Sigmoid colon (tissue), 4 donors: ENCODE measurements at regions not wholly inside any gene's neighbourhood (a gene's known extent, or its start where the extent isn't known, plus 50 kb on each side); places are given as distances from the start of the nearest gene placed in this dataset.

Experiments used
- POLR2A ChIP-seq, 2 donors: fragments of 450-650 bp; IDR thresholded peaks; one replicate each; pipeline ENCODE4 v1.6.1; 2016; ENCODE audit warnings: antibody characterized with exemption in 2 of 2, mild to moderate bottlenecking in 2 of 2, moderate library complexity in 2 of 2
- POLR2AphosphoS5 ChIP-seq, 4 donors: sonication (generic); formaldehyde crosslinking; IDR thresholded peaks; one replicate each; pipeline ENCODE4 v1.6.1; 2017; ENCODE audit warnings: antibody characterized with exemption in 4 of 4
- TF ChIP-seq, protein P1 (sequence below), 4 experiments: fragments of 450-650 bp in 3 of 4; fragments of 200-600 bp in 1 of 4; IDR thresholded peaks; one replicate each; pipeline ENCODE4 v1.5.1; 2016 to 2019; ENCODE audit warnings: antibody characterized with exemption in 4 of 4, mild to moderate bottlenecking in 3 of 4, moderate library complexity in 2 of 4

DNA sequence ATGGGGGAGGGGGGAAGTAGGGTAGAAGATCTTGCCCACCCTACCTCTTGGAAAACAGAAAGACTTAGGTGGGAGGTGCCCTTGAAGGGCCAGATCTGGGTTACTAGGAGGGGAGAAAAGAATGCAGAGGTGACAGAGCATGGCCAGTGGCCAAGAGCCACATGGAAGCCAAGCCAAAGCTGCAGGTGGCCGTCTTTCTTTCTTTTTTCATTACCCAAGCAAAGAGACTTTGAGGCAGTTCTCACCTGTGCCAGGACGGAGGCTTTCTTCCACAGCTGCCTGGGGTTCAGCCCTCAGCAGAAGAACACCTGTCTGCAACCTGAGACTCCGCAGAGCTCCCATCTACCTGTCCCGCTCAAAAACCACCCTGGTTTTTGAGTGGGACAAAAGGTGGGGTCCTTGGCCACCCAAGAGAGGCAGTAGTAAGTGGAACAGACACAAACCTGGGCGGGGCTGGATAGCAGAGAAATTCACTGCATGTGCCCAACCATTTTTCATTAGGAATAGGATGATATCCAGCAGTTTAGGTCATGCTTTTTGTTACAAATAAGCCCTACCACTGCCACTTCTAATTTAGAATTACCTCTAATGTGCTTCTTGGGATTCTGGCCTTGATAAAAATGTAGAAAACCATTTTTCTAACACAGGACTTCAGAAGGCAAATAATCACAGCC lies 116.5 kb downstream of the DYRK2 start:
- TF ChIP-seq, protein P1, sequence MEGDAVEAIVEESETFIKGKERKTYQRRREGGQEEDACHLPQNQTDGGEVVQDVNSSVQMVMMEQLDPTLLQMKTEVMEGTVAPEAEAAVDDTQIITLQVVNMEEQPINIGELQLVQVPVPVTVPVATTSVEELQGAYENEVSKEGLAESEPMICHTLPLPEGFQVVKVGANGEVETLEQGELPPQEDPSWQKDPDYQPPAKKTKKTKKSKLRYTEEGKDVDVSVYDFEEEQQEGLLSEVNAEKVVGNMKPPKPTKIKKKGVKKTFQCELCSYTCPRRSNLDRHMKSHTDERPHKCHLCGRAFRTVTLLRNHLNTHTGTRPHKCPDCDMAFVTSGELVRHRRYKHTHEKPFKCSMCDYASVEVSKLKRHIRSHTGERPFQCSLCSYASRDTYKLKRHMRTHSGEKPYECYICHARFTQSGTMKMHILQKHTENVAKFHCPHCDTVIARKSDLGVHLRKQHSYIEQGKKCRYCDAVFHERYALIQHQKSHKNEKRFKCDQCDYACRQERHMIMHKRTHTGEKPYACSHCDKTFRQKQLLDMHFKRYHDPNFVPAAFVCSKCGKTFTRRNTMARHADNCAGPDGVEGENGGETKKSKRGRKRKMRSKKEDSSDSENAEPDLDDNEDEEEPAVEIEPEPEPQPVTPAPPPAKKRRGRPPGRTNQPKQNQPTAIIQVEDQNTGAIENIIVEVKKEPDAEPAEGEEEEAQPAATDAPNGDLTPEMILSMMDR (IDR thresholded peaks at IDR 0.05) = no peak
- no peak for TF ChIP-seq POLR2A (IDR thresholded peaks at IDR 0.05)
- TF ChIP-seq POLR2AphosphoS5 (IDR thresholded peaks at IDR 0.05) = no peak
